ENCODE measurements at regions not wholly inside any gene's neighbourhood (a gene's known extent, or its start where the extent isn't known, plus 50 kb on each side); places are given as distances from the start of the nearest gene placed in this dataset.

- H3K4me3 Mint-ChIP-seq, result no peak overlapping the region
- H3K4ac ChIP-seq (ENCODE audit: low read depth, low read length), result no peak overlapping the region
- no peak overlapping the region for H3K27ac Mint-ChIP-seq
- no peaks in the 10 kb centered on the region for H3K79me2 ChIP-seq (ENCODE audit: insufficient read depth, low read length)
- H3K36me3 Mint-ChIP-seq (ENCODE audit: insufficient read depth in 1 of 3, low read depth in 3 of 3), result no peaks in the 10 kb centered on the region; a peak in 1 of 7 replicates
- H4K5ac ChIP-seq (ENCODE audit: insufficient read length, low read depth, low read length), result no peak overlapping the region
- no peak overlapping the region for H4K8ac ChIP-seq (replicated peaks; ENCODE audit: insufficient read length, low read depth, low read length)
- no peak overlapping the region for H3T11ph ChIP-seq (ENCODE audit: low read length)
- no peaks in the 10 kb centered on the region for H3K23me2 ChIP-seq (ENCODE audit: insufficient read length, low read depth, low read length, poor library complexity, severe bottlenecking)
- H4K20me1 ChIP-seq (ENCODE audit: control insufficient read depth, insufficient read depth, insufficient read length), result no peaks in the 10 kb centered on the region
- H3K9me3 Mint-ChIP-seq, result no peaks in the 10 kb centered on the region
- DNase-seq, result no peak
- no peaks in the 10 kb centered on the region for H3K4me1 ChIP-seq (ENCODE audit: insufficient read depth, low read length)
- no CpG with 5 or more reads among the region's 3 CpGs for WGBS (ENCODE audit: extremely low coverage, insufficient read length, low lambda C conversion rate)
- no peak overlapping the region for H3K27ac ChIP-seq (ENCODE audit: insufficient read length, low read depth, low read length)
- no peak overlapping the region for H4K91ac ChIP-seq (ENCODE audit: insufficient read length, low read depth, low read length)
- no peak overlapping the region for H3K9ac ChIP-seq (ENCODE audit: extremely low read depth, insufficient read length, low read length)
- no peaks in the 10 kb centered on the region for H3K79me1 ChIP-seq (ENCODE audit: insufficient read depth, low read depth, low read length, poor library complexity, severe bottlenecking)
- no peak overlapping the region for H3K4me2 ChIP-seq (ENCODE audit: insufficient read depth, insufficient read length, low read length)
- no peak overlapping the region for H3K23ac ChIP-seq (ENCODE audit: insufficient read length, low read depth, low read length)
- H2AK5ac ChIP-seq (ENCODE audit: insufficient read length, low read length), result no peak overlapping the region
- H3K18ac ChIP-seq (ENCODE audit: insufficient read length, low read depth, low read length), result no peak overlapping the region
- no peak overlapping the region for H3K14ac ChIP-seq (ENCODE audit: insufficient read depth, low read length)
- no peak overlapping the region for H2BK15ac ChIP-seq (ENCODE audit: low read depth, low read length)
- H3K27me3 Mint-ChIP-seq (ENCODE audit: low read depth), result no peaks in the 10 kb centered on the region
- no peak overlapping the region for H3K56ac ChIP-seq (ENCODE audit: insufficient read length, low read depth, low read length)
- TF ChIP-seq, protein P1, sequence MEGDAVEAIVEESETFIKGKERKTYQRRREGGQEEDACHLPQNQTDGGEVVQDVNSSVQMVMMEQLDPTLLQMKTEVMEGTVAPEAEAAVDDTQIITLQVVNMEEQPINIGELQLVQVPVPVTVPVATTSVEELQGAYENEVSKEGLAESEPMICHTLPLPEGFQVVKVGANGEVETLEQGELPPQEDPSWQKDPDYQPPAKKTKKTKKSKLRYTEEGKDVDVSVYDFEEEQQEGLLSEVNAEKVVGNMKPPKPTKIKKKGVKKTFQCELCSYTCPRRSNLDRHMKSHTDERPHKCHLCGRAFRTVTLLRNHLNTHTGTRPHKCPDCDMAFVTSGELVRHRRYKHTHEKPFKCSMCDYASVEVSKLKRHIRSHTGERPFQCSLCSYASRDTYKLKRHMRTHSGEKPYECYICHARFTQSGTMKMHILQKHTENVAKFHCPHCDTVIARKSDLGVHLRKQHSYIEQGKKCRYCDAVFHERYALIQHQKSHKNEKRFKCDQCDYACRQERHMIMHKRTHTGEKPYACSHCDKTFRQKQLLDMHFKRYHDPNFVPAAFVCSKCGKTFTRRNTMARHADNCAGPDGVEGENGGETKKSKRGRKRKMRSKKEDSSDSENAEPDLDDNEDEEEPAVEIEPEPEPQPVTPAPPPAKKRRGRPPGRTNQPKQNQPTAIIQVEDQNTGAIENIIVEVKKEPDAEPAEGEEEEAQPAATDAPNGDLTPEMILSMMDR (conservative IDR thresholded peaks at IDR 0.05), result no peak
- no peak overlapping the region for H2BK20ac ChIP-seq (ENCODE audit: low read depth, low read length, poor library complexity, severe bottlenecking)
- H2BK5ac ChIP-seq (ENCODE audit: insufficient read length, low read length), result no peak overlapping the region
- H3K27me3 ChIP-seq (ENCODE audit: insufficient read depth, low read length), result no peaks in the 10 kb centered on the region
- H2AFZ ChIP-seq (ENCODE audit: low read length), result no peak overlapping the region
- H2BK120ac ChIP-seq (ENCODE audit: low read depth, low read length, poor library complexity, severe bottlenecking), result no peak overlapping the region
- no peaks in the 10 kb centered on the region for H3K4me1 Mint-ChIP-seq
- no peaks in the 10 kb centered on the region for H3K9me3 ChIP-seq (ENCODE audit: control insufficient read depth, low read depth, low read length)
- no peak overlapping the region for H2BK12ac ChIP-seq (ENCODE audit: insufficient read length, low read depth, low read length)
Measured at GRCh38 chr4:59969909-59970308, 1230.2 kb upstream of the ADGRL3 start.

All from H9 (cell line).